ENCODE measurements at regions not wholly inside any gene's neighbourhood (a gene's known extent, or its start where the extent isn't known, plus 50 kb on each side); places are given as distances from the start of the nearest gene placed in this dataset.

DNA sequence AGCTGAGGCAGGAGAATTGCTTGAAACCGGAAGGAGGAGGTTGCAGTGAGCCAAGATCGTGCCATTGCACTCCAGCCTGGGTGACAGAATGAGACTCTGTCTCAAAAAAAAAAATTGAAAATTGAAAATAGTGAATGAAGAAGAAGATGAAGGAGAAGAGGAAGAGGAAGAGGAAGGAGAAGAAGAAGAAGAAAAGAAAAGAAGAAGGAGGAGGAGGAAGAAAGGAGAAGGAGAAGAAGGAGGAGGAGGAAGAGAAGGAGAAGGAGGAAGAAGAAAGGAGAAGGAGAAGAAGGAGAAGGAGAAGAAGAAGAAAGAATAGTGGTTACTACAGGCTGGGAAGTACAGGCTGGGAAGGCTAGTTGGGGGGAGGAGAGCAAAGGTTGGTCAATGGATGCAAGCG lies 124.3 kb upstream of the CPSF6 start:
- no peak for DNase-seq
- no peak for ATAC-seq
- intact Hi-C loops (cut with micrococcal nuclease), result no loop called here

GRCh38 chr12:69115951-69116350 lies 123.4 kb upstream of the CPSF6 start:
- ATAC-seq (no peak), DNase-seq (no peak)
- intact Hi-C loops (cut with micrococcal nuclease), result no loop called here

- intact Hi-C loops (cut with micrococcal nuclease), result no loop called here
- DNase-seq (no peak), ATAC-seq (no peak)
Measured at GRCh38 chr12:69117566-69118266, 121.7 kb upstream of the CPSF6 start.

DNA sequence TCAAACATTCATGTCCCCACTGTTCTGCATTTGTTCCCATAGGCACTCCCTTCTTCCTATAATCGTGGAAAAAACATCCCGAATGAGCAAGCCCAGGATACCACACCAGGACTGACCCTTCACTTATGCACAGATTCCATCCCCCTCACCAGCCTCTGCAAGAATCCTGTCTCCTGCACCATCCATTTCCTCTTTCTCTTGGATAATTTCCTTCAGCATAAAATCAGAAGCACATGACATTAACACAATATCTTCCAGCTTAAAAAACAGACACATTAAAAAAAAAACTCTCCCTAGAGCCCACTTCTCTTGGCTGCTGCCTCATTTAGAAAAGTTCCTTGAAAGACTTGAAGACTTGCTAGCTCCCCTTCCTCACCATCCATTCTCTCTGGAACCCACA lies 120.9 kb upstream of the CPSF6 start:
- ATAC-seq, result no peak
- intact Hi-C loops (cut with micrococcal nuclease), result no loop called here
- no peak for DNase-seq

- no peak for ATAC-seq
- DNase-seq, result no peak
- intact Hi-C loops (cut with micrococcal nuclease), result no loop called here
Measured at GRCh38 chr12:69119770-69120169, 119.6 kb upstream of the CPSF6 start.

GRCh38 chr12:69120354-69120753 lies 119.0 kb upstream of the CPSF6 start:
- peak; percentile 28 for ATAC-seq
- no peak for DNase-seq
- intact Hi-C loops (cut with micrococcal nuclease), result no loop called here

- DNase-seq, result no peak
- ATAC-seq, result no peak
- intact Hi-C loops (cut with micrococcal nuclease), result no loop called here
Measured at GRCh38 chr12:69123311-69123710, 116.1 kb upstream of the CPSF6 start.

DNA sequence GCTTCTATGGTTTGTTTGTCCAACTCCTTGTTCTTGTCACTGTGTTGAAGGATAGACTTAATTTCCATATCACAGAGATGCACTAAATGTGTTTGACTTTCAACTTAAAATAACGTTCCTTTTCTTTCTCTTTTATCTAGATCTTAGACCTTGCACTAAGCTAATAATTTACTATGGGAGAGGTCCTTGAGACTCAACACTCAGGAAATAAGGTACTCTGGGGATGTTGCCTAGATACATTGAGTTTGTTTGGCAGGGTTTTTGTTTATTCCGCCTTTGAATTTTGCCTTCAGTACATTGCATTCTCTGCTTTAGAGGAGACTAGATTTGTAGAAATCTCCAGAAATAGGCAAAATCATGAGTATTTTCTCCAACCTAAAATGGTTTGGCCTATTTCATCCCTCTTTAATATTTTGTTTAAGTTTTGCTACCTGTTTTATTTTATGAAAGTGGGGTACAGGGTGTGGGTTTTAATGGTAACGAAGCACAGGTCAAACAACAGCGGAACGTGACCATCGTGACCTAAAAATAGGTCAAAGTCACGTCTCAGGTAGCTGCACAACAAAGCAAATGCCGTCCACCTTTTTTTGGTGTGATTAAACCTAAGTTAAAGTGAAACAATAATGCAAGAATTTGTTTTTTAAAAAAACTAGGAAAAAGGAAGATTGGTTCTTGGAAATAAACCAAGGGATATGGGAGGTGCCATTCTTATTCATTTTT lies 115.3 kb upstream of the CPSF6 start:
- no peak for DNase-seq
- intact Hi-C loops (cut with micrococcal nuclease), result no loop called here
- no peak for ATAC-seq

- DNase-seq, result no peak
- no peak for ATAC-seq
- intact Hi-C loops (cut with micrococcal nuclease), result no loop called here
Measured at GRCh38 chr12:69129017-69129416, 110.4 kb upstream of the CPSF6 start.

GRCh38 chr12:69129564-69129963 lies 109.8 kb upstream of the CPSF6 start:
- DNase-seq (no peak), ATAC-seq (no peak)
- intact Hi-C loops (cut with micrococcal nuclease), result no loop called here

- ATAC-seq (no peak), DNase-seq (no peak)
- intact Hi-C loops (cut with micrococcal nuclease), result no loop called here
Measured at GRCh38 chr12:69130064-69130463, 109.3 kb upstream of the CPSF6 start.

DNA sequence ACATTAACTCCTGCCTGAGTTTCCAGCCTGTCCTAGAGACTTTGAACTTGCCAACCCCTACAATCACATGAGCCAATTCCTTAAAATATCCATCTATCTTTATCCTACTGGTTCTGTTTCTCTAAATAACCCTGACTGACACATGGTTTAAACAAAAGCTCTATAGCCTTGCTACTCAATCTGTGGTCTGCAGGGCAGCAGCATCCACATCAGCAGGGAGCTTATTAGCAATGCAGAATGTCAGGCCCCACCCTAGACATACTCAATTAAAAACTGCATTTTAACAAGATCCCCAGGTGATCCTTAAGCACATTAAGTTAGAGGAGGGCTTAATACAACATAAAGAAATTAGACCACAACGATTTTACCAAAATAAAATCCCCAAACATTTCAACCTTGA lies 108.3 kb upstream of the CPSF6 start:
- ATAC-seq, result no peak
- intact Hi-C loops (cut with micrococcal nuclease), result no loop called here
- no peak for DNase-seq

- DNase-seq (no peak), ATAC-seq (no peak)
- intact Hi-C loops (cut with micrococcal nuclease), result no loop called here
Measured at GRCh38 chr12:69136931-69137613, 102.3 kb upstream of the CPSF6 start.

- no peak for ATAC-seq
- DNase-seq, result no peak
- intact Hi-C loops (cut with micrococcal nuclease), result no loop called here
Measured at GRCh38 chr12:69141074-69141473, 98.3 kb upstream of the CPSF6 start.

DNA sequence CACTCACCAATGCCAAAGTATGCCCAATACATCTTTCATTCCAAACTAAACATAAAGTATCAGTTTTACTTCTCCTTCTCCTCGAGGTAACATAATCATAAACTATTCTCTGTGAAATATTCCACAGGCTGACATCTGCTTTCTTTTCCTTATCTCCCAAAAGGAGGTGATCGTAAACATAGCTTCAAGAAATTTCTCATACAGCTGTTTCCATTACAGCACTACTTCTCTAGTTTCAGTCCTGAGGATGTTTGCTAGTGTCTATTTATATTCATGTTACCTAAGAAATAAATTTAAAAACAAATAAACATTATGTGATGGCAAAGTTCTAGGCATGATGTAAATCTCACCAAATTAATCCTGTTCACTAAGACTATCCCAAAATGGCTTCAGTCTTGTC lies 90.1 kb upstream of the CPSF6 start:
- intact Hi-C loops (cut with micrococcal nuclease), result no loop called here
- ATAC-seq (no peak), DNase-seq (no peak)

- intact Hi-C loops (cut with micrococcal nuclease), result loop anchor here (5.0 kb wide), 1 partner anchor 102 kb away; no protein-coding TSS in a partner anchor
- DNase-seq (no peak), ATAC-seq (no peak)
Measured at GRCh38 chr12:69150083-69150795, 89.1 kb upstream of the CPSF6 start.

DNA sequence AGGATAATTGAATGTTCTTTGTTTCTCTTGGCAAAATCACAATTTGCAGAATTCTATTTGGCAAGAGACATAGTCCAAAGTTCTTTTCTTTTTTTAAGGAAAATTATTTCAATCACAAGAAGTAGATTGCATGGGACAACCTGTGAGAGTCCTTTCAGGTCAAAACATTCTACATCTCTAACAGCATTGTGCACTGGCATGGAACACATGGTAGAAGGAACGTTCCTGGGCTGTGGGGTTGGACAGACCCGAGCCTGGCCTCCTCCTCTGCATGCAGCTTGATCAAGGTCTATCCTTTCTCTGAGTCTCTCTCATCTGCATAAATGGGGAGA lies 88.6 kb upstream of the CPSF6 start:
- intact Hi-C loops (cut with micrococcal nuclease), result loop anchor here (5.0 kb wide), 1 partner anchor 102 kb away; no protein-coding TSS in a partner anchor
- no peak for DNase-seq
- no peak for ATAC-seq

DNA sequence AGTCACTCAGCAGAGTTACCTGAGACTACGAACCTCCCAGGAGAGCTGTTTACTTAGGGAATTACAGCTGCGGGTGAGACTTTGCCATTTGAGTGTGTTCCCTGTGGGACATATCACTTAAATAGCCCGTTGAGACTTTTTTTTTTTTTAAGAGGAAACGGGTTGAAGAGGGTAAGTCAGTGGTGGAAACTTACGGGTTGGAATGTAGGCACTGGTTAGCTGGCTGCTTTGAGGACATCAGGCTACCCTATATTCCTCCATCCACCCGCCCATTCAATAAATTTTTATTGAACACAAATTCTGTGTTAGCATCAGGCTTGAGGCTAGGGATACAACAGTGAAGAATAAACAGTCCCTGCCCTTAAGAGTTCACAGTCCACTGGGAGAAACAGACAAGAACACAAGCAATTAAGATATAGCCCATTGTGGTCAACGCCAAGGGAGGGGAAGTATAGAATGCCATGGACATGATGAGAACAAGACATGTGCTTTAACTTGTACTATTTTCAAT lies 88.1 kb upstream of the CPSF6 start:
- DNase-seq, result no peak
- intact Hi-C loops (cut with micrococcal nuclease), result loop anchor here (5.0 kb wide), 1 partner anchor 101 kb away; no protein-coding TSS in a partner anchor
- ATAC-seq, result no peak

GRCh38 chr12:69154585-69155363 lies 84.6 kb upstream of the CPSF6 start:
- intact Hi-C loops (cut with micrococcal nuclease), result loop anchor here (5.0 kb wide), 1 partner anchor 98 kb away; no protein-coding TSS in a partner anchor
- DNase-seq (peak; percentile 77), ATAC-seq (peak; percentile 65)

Measured in left ventricle myocardium superior (tissue), 1 donor.